Astrocyte (in vitro differentiated cells and primary cell): ENCODE measurements at regions not wholly inside any gene's neighbourhood (a gene's known extent, or its start where the extent isn't known, plus 50 kb on each side); places are given as distances from the start of the nearest gene placed in this dataset.

Experiments
- DNase-seq: peaks from one replicate; pipeline ENCODE4 v3.0.0-alpha.2; 2010; ENCODE audit warnings: low read depth
- FAIRE-seq: peaks from 2 replicates; lab custom pipeline; 2011; peaks lifted over from hg19 to GRCh38; lab: Jason Lieb, UNC
- H2AFZ ChIP-seq: 2 replicates; pipeline ENCODE4 v1.6.0; 2012; ENCODE audit warnings: low read depth, low read length, inconsistent platforms
- H3K27ac ChIP-seq: 2 replicates; pipeline ENCODE4 v1.5.1; 2011; ENCODE audit warnings: low read depth, low read length, inconsistent platforms
- H3K27me3 ChIP-seq: 2 replicates; pipeline ENCODE4 v1.6.0; 2011; ENCODE audit warnings: low read length, inconsistent platforms; ENCODE audit not compliant: insufficient read depth
- H3K36me3 ChIP-seq: 2 replicates; pipeline ENCODE4 v1.5.1; 2011; ENCODE audit warnings: low read length, inconsistent platforms; ENCODE audit not compliant: insufficient read depth
- H3K4me1 ChIP-seq: 2 replicates; pipeline ENCODE4 v1.5.1; 2011; ENCODE audit warnings: low read length, inconsistent platforms; ENCODE audit not compliant: insufficient read depth
- H3K4me2 ChIP-seq: 2 replicates; pipeline ENCODE4 v1.6.0; 2012; ENCODE audit warnings: low read length, inconsistent platforms
- H3K4me3 ChIP-seq: 2 replicates; pipeline ENCODE4 v1.5.1; 2011; ENCODE audit warnings: low read depth, mild to moderate bottlenecking, low read length, inconsistent platforms; ENCODE audit not compliant: insufficient read depth
- H3K79me2 ChIP-seq: 2 replicates; pipeline ENCODE4 v1.6.0; 2012; ENCODE audit warnings: mild to moderate bottlenecking, low read length, inconsistent platforms; ENCODE audit not compliant: insufficient read depth
- H3K9ac ChIP-seq: 2 replicates; pipeline ENCODE4 v1.6.0; 2012; ENCODE audit warnings: mild to moderate bottlenecking, low read length, inconsistent platforms
- H3K9me3 ChIP-seq: 2 replicates; pipeline ENCODE4 v1.5.1; 2012; ENCODE audit warnings: low read depth, mild to moderate bottlenecking, low read length, inconsistent platforms; ENCODE audit not compliant: insufficient read depth
- H4K20me1 ChIP-seq: 2 replicates; pipeline ENCODE4 v1.6.0; 2012; ENCODE audit warnings: low read length, inconsistent platforms; ENCODE audit not compliant: insufficient read depth
- H3K27ac Mint-ChIP-seq: one replicate; pipeline ENCODE4 v1.8.0; 2021; ENCODE audit warnings: mild to moderate bottlenecking, mixed read lengths; ENCODE audit not compliant: unreplicated experiment
- H3K27me3 Mint-ChIP-seq: one replicate; pipeline ENCODE4 v1.8.0; 2021; ENCODE audit warnings: low read depth, mixed read lengths; ENCODE audit not compliant: unreplicated experiment
- H3K36me3 Mint-ChIP-seq: one replicate; pipeline ENCODE4 v1.8.0; 2021; ENCODE audit warnings: low read depth, mixed read lengths; ENCODE audit not compliant: unreplicated experiment
- H3K4me1 Mint-ChIP-seq: one replicate; pipeline ENCODE4 v1.8.0; 2021; ENCODE audit warnings: low read depth, mixed read lengths; ENCODE audit not compliant: unreplicated experiment
- H3K4me3 Mint-ChIP-seq: one replicate; pipeline ENCODE4 v1.8.0; 2021; ENCODE audit warnings: mild to moderate bottlenecking, moderate library complexity, mixed read lengths; ENCODE audit not compliant: unreplicated experiment
- H3K9me3 Mint-ChIP-seq: one replicate; pipeline ENCODE4 v1.8.0; 2021; ENCODE audit warnings: mild to moderate bottlenecking, mixed read lengths; ENCODE audit not compliant: unreplicated experiment
- CTCF ChIP-seq: IDR thresholded peaks from 2 replicates; pipeline ENCODE4 v1.5.1; 2011; ENCODE audit warnings: low read depth, mild to moderate bottlenecking, inconsistent platforms, low read length, moderate library complexity; ENCODE audit not compliant: insufficient read depth
- EZH2 ChIP-seq: IDR thresholded peaks from 2 replicates; pipeline ENCODE4 v1.6.1; 2012; ENCODE audit warnings: mild to moderate bottlenecking, low read length, inconsistent platforms; ENCODE audit not compliant: insufficient read depth

- peaks cover 23% of the 10 kb centered on the region for H3K9me3 Mint-ChIP-seq
- FAIRE-seq = no peak
These were observed 854.1 kb upstream of the TMEM132C start for GRCh38 chr12:127412866-127413265.

GRCh38 chr12:127414186-127414585, 852.8 kb upstream of the TMEM132C start:
- no peak for TF ChIP-seq EZH2
- no peak for TF ChIP-seq CTCF
- Histone ChIP-seq H3K79me2 (no peaks in the 10 kb centered on the region), H3K36me3 (no peaks in the 10 kb centered on the region), H3K27ac (no peak overlapping the region), H3K4me3 (no peak overlapping the region), H3K4me1 (no peaks in the 10 kb centered on the region), H2AFZ (no peak overlapping the region), H3K9ac (no peak overlapping the region), H3K9me3 (peaks cover 6% of the 10 kb centered on the region), H3K27me3 (no peaks in the 10 kb centered on the region), H3K4me2 (no peak overlapping the region), H4K20me1 (no peaks in the 10 kb centered on the region)
- H3K4me1 Mint-ChIP-seq = no peaks in the 10 kb centered on the region
- no peaks in the 10 kb centered on the region for H3K27me3 Mint-ChIP-seq
- no peak overlapping the region for H3K27ac Mint-ChIP-seq
- FAIRE-seq = no peak
- H3K9me3 Mint-ChIP-seq = peaks cover 31% of the 10 kb centered on the region
- no peak for DNase-seq
- no peaks in the 10 kb centered on the region for H3K36me3 Mint-ChIP-seq
- H3K4me3 Mint-ChIP-seq = no peak overlapping the region

More at GRCh38 chr12:127412866-127413265, 854.1 kb upstream of the TMEM132C start:
- Histone ChIP-seq H3K4me3 (no peak overlapping the region), H3K4me1 (no peaks in the 10 kb centered on the region), H3K4me2 (no peak overlapping the region), H3K9ac (no peak overlapping the region), H3K9me3 (peaks cover under 1% of the 10 kb centered on the region), H3K36me3 (no peaks in the 10 kb centered on the region), H2AFZ (no peak overlapping the region), H3K27ac (no peak overlapping the region), H3K27me3 (no peaks in the 10 kb centered on the region), H3K79me2 (no peaks in the 10 kb centered on the region), H4K20me1 (no peaks in the 10 kb centered on the region)
- no peak for DNase-seq
- no peaks in the 10 kb centered on the region for H3K36me3 Mint-ChIP-seq
- no peaks in the 10 kb centered on the region for H3K4me1 Mint-ChIP-seq
- no peak overlapping the region for H3K4me3 Mint-ChIP-seq
- TF ChIP-seq EZH2 (no peak), CTCF (no peak)
- H3K27ac Mint-ChIP-seq = no peak overlapping the region
- H3K27me3 Mint-ChIP-seq = no peaks in the 10 kb centered on the region

- H3K36me3 ChIP-seq = no peaks in the 10 kb centered on the region
- H3K4me1 ChIP-seq = no peaks in the 10 kb centered on the region
- no peak overlapping the region for H3K4me3 Mint-ChIP-seq
- H3K9me3 Mint-ChIP-seq = peaks cover 31% of the 10 kb centered on the region
- DNase-seq (no peak), FAIRE-seq (no peak)
- no peaks in the 10 kb centered on the region for H3K27me3 Mint-ChIP-seq
- no peak overlapping the region for H3K27ac Mint-ChIP-seq
- no peaks in the 10 kb centered on the region for H3K79me2 ChIP-seq
- no peaks in the 10 kb centered on the region for H3K27me3 ChIP-seq
- TF ChIP-seq CTCF = no peak
- TF ChIP-seq EZH2 = no peak
- no peaks in the 10 kb centered on the region for H4K20me1 ChIP-seq
- H2AFZ ChIP-seq = no peak overlapping the region
- H3K4me2 ChIP-seq = no peak overlapping the region
- H3K4me1 Mint-ChIP-seq = no peaks in the 10 kb centered on the region
- H3K9me3 ChIP-seq = peaks cover 6% of the 10 kb centered on the region
- no peak overlapping the region for H3K9ac ChIP-seq
- H3K4me3 ChIP-seq = no peak overlapping the region
- no peak overlapping the region for H3K27ac ChIP-seq
- no peaks in the 10 kb centered on the region for H3K36me3 Mint-ChIP-seq
These were observed 852.3 kb upstream of the TMEM132C start for GRCh38 chr12:127414636-127415035.
